ENCODE measurements at regions not wholly inside any gene's neighbourhood (a gene's known extent, or its start where the extent isn't known, plus 50 kb on each side); places are given as distances from the start of the nearest gene placed in this dataset.

DNA sequence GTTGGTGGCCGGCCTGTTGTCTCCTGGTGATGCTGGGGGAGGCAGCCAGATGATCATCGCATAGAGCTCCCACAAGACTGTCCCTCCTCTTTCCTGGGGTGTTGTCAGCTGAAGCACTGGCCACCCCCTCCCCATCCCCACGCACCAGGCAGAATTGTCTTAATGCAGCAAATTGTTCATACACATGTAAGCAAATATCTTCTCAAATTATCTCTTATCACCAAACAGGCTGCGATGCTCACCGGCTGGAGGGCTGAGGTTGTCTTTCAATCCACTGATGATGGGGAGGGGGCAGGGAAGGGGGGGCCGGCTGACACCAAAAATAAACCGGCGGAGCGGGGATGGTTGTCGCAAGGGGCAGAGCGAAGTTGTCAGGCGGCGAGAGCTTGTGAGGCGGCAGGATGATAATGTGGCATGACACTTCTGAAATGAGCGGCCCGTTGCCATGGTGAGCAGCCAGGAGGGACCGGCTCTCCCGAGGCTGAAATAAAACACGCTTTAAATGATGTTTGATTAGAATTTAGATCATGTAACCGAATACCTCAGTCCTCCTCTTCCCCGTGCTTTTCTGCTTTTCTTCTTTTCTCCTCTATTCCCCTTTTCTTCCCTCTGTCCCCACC, 59.8 kb downstream of the MRM1 start:
- no peak for DNase-seq (ENCODE audit: low read depth in 2 of 2)

DNA sequence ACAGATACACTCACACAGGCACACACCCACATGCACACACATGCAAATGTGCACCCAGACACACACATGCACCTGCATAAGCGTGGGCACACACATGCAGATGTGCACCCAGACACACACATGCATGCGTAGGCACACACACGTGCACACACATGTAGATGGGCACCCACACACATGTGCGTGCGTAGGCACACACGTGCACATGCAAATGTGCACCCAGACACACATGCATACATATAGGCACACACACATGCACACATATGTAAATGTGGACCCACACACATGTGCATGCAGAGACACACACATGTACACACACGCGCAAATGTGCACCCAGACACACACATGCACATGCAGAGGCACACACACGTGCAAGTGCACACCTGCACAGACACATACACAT, 60.3 kb downstream of the MRM1 start:
- DNase-seq (ENCODE audit: low read depth in 2 of 2) = no peak

DNA sequence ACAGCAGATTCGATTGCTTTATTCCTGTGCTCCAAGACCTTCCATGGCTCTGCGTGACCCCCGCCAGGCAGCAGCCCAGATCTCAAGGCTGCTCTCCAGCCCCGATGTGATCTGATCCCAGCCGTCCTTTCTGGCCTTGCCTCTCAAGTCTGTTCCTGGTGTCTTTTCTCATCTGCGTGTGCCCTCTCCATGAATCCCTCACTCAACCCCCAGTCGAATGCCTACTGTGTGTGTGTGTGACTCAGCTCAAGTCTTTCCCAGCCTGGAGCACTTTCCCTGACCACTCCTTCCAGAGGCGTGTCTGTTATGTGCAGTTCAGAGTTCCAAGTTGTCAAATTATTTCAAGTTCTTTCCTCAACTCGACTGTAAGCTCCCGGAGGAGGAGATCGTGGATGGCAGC, 64.0 kb downstream of the MRM1 start:
- DNase-seq (ENCODE audit: low read depth in 2 of 2) = no peak

GRCh38 chr17:36667922-36668321, 66.5 kb downstream of the MRM1 start:
- DNase-seq (ENCODE audit: low read depth in 2 of 2) = no peak

- no peak for DNase-seq (ENCODE audit: low read depth in 2 of 2)
Observed at GRCh38 chr17:36668824-36669223, 67.4 kb downstream of the MRM1 start.

- no peak for DNase-seq (ENCODE audit: low read depth in 2 of 2)
Observed at GRCh38 chr17:36671144-36671543, 69.8 kb downstream of the MRM1 start.

DNA sequence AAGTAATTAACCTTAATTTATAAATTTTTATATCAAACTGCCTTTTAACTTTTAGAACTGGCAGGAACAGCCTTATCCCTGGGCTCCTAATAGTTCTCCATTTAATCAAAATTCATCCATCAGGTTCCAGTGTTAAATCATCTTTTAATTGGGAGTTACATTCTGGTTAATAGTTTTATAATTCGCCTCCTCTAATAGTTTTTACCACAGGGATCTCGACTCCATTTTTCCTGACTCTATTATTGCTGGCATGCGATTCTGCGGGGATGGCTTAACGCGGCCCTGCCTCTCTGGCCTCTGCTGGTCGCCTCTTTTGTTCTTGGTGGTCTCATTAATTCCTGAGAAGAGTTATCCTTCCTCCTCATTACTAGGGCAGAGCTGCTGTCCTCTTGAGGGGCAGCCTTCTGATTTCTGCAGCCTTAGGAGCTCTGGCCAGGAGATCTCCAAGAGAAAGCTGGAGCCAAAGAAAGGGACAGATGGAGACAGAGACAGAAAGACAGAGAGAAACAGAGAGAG, 71.1 kb downstream of the MRM1 start:
- no peak for DNase-seq (ENCODE audit: low read depth in 2 of 2)

DNA sequence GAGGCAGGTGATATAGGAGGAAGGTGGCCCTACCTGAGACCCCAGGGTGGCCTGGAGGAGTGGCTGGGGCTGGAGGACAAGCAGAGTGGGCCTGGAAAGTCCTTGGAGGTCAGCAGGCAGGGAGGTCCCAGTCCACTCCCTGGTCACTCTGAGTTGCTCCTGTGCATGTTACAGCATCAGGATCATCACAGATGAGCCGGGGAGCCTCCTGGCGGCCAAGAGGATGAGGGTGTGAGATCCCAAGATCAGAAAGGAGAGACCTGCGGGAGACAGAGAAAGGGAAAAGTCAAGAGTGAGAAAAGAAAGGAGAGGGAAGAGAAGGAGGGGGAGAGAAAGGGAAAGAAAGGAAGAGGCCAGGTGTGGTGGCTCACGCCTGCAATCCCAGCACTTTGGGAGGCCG, 71.7 kb downstream of the MRM1 start:
- no peak for DNase-seq (ENCODE audit: low read depth in 2 of 2)

- DNase-seq (ENCODE audit: low read depth in 2 of 2) = no peak
Observed at GRCh38 chr17:36673637-36674277, 72.4 kb downstream of the MRM1 start.

- DNase-seq (ENCODE audit: low read depth in 2 of 2) = no peak
Observed at GRCh38 chr17:36674278-36674650, 72.9 kb downstream of the MRM1 start.

DNA sequence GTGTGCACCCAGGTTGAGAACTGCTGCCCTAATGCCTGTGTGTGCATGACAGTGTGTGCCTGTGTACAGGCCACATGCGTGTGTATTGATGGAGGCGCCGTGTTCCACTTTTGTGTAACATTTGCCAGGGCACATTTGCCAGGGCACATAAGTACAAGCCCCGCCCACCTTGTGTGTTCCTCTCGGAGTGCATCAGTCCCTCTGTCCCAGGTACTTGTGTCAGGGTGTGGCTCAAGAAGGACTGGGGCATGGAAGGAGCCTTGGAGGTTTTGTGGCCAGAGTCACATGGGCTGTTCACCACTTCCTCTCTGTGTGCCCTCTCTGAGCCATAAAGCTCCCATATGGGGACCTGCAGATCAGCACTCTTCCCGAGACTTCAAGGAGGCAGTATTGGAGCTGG, 73.9 kb downstream of the MRM1 start:
- no peak for DNase-seq (ENCODE audit: low read depth in 2 of 2)

DNA sequence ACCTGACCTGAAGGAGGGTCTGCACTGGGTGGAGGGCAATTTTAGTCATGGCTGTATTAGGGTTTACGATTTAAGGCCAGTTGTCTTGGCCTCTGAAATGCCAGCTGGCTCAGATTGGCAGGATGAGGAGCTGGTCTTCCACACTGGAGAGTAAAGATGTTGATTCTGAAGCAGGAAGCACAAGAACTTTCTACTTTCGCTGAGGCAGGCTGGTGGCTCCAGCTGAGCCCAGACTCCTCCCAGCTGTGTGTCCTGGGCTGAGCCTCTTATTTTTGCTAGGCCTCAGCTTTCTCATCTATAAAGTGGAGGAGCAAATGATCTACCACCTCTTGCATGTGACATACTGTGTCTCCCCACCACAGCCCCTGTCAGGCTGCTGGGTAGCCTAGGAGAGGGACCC, 74.4 kb downstream of the MRM1 start:
- DNase-seq (ENCODE audit: low read depth in 2 of 2) = no peak

DNA sequence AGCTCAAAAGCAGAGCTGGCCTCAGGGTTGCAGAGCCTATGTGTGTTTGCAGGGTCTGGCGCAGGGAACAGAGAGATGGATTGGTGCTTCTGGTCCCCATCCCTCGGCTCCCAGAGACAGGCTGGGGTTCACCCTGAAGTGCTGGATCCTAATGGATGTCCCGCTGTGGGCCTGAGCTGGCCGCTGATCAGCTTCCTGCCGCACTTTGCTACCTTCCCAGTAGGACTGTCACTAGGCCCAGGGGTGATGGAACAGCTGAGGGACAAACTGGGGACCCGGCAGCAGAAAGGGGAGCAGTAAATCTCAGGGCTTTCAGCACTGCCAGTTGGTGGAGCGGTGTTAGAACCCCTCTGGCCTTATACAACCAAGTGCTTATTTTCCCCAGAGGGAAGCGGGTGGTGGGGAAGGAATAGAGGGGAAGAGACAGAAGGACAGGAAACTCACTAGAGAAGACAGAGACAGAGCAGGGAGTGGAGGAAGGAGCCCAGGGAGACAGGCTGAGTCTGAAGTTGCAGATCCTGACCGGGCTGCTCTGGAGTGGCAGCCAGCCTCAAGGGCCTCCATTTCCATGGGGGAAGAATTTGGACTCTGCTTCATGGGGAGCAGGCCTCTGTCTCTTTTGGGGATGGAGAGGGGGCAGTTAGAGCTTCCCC, 78.6 kb downstream of the MRM1 start:
- DNase-seq (ENCODE audit: low read depth in 2 of 2) = no peak

DNA sequence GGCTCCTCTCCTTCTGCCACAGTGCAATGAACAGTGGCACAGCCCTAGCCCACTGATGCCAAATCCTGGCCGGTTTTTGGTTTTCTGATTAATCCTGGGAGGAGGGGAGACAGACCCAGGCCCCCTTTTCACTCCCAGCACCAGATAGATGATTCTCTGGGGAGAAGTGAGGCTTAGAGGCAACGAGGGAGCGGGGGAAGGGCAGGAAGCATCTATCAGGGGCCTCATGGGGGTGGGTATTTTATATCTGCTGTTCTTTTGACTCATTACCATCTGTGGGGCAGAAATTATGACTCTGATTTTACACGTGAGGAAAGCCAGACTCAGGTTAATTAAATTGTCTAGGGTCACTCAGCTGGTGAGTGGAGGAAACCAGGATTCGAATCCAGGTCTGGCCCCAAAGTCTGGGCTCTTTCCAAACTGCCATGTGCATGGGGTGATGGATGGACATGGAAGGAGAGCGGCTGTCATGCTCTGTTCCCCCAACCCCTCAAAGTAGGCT, 79.4 kb downstream of the MRM1 start:
- DNase-seq (ENCODE audit: low read depth in 2 of 2) = no peak

- DNase-seq (ENCODE audit: low read depth in 2 of 2) = no peak
Observed at GRCh38 chr17:36682773-36683172, 81.4 kb downstream of the MRM1 start.

- DNase-seq (ENCODE audit: low read depth in 2 of 2) = no peak
Observed at GRCh38 chr17:36683387-36683786, 82.0 kb downstream of the MRM1 start.

DNA sequence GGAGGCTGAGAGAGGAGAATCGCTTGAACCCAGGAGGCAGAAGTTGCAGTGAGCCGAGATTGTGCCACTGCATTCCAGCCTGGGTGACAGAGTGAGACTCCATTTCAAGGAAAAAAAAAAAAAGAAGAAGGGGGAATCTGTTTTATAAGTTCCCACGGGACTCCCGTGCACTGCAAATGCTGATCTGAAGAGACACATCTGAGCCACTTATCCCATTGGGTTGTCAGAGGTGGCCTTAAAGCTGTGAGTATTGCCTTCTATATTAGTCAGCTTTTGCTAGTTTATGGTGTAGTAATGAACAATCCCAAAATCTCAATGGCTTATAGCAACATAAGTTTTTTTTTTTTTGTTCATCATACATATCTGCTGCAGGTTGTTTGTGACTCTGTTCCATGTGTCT, 82.8 kb downstream of the MRM1 start:
- DNase-seq (ENCODE audit: low read depth in 2 of 2) = no peak

- DNase-seq (ENCODE audit: low read depth in 2 of 2) = no peak
Observed at GRCh38 chr17:36686123-36686669, 84.8 kb downstream of the MRM1 start.

GRCh38 chr17:36687736-36688135, 86.4 kb downstream of the MRM1 start:
- DNase-seq (ENCODE audit: low read depth in 2 of 2) = no peak

GRCh38 chr17:36689089-36689667, 87.8 kb downstream of the MRM1 start:
- no peak for DNase-seq (ENCODE audit: low read depth in 2 of 2)

- DNase-seq (ENCODE audit: low read depth in 2 of 2) = no peak
Observed at GRCh38 chr17:36690190-36690589, 88.8 kb downstream of the MRM1 start.

GRCh38 chr17:36691606-36692005, 90.2 kb downstream of the MRM1 start:
- no peak for DNase-seq (ENCODE audit: low read depth in 2 of 2)
